ENCODE measurements at regions not wholly inside any gene's neighbourhood (a gene's known extent, or its start where the extent isn't known, plus 50 kb on each side); places are given as distances from the start of the nearest gene placed in this dataset.

DNA sequence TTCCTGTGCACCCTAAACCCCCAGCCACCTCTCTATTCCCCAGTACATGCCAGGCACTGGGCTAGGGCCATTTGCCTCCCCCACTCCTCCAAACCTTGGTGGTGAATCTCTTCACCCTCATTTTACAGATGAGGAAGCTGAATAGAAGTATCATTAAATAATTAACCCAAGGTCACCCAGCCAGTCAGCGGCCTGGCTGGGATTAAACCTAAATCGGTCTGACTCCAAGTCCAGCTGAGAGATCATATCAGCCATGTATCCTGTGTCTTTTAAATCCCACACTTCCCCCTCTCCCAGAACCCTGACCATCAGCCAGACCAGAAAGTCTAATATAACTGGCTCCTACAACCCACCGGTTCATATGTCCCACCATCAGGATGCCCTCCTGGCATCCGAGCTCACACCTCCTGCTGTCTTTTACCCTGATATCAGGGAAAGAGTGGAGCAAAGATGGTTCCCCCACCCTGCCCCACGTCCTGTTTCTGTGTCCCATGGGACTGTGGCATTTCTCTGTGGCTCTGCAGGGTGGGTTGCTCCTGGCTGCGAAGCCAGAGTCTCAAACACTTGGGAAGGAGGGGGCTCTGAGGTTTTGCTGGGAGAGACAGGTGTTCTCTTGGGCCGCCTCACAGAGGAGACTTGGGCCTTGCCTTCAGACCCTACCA, 145.3 kb downstream of the VEGFA start:
- DNase-seq = no peak

DNA sequence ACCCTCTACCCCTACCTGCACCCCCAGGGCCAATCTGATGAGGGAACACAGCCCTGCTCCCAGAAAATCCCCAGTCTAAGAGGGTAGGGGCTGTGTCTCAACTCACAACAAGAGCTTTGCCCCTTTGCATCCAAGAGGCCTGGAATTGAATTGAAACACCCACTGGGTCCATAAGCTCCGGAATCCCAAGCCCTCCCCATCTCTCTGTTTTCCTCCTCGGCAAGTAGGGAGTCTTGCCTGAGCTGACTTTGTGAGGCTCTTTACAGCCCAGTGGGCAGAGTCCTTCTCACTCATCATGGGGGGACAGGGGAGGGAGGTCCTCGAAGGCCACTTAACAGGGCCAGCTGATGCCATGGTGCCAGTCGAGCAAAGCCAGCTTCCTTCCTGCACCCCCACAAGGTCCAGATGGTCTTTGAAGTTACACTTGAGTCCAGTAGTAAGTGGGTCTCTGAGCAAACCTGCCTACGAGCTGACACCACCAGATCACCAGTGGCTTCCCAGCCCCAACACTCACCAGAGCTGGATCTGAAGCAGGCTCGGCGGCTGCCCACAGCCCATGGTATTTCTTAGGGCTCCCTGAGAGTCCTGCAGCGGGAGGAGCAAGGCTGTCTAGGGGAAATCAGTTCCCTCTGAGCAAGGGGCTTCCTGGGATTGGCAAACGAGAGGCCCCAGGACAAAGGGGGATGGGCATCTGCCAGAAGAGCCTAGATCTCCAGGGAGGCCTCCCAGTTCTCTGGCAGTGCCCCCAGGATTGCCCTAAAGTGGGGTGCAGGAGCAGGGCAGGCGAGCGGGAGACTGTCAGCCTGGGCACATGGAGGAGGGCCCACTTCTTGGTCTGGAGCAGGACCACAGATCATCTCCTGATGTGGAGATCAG, 144.5 kb downstream of the VEGFA start:
- no peak for DNase-seq

DNA sequence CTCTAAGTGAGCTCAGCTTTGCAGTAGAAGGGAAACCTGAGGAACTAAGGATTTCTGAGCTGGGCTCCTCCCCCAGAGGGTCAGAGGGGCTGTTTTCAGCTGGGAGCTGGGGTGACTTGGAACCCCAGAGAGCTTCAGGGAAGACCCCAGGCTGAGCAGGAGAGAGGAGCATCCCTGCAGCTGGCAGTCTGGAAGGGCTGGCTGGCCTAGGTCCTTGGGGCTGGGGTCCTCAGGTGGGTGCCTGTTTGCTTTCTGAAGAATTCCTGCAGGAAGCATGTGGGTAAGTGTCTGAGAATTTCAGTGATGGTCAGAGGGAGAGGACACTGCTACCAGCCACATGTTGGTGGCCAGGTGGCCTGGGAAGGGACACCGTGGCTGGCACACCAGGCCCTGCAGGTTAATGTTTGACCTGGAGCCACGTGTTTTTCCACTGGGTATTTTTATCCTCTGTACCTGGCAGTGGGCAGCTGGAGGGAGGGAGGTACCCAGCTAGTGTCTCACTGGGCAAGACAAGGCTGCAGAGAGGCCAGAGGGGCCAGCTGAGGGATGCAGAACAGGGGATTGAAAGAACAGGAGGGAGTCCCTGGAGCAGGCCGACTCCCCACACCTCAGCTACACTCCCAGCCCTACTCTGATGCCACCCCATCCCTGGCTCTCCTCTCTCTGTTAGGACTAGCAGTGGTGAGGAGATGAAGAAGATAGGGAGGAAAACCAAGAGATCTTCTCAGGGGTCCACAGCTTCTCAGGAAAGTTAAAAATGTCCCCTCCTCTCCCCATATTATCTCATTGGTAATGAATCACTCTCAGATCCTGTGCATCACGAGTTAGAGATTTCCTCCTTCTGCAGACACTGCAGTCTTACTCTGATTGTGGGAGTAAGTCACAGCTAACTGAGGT, 143.6 kb downstream of the VEGFA start:
- DNase-seq = no peak

- no peak for DNase-seq
Measured at GRCh38 chr6:43912598-43913371, 142.8 kb downstream of the VEGFA start.

DNA sequence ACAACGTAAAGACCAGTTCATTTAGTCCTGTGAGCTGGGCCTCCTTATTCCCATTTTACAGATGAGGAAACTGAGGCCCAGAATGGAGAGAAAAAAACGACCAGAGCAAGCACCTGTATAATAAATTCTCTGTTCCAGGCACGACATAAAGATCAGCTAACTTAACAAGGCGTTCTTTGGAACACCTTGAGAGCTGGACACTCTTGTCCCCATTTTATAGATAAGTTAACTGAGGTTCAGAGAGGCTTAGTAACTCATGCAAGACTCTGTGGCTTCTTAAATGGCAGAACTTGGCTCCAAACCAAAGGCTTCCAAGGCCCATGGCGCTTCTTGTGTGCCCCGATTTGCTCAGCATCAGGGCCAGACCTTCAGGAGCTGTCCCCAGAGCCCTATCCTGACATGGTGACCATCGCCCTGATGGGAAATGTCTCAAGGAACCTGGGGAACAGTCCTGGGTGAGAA, 142.1 kb downstream of the VEGFA start:
- no peak for DNase-seq

- no peak for DNase-seq
Measured at GRCh38 chr6:43911354-43912115, 141.5 kb downstream of the VEGFA start.

- DNase-seq = no peak
Measured at GRCh38 chr6:43910638-43911353, 140.8 kb downstream of the VEGFA start.

GRCh38 chr6:43910149-43910637, 140.2 kb downstream of the VEGFA start:
- DNase-seq = no peak

DNA sequence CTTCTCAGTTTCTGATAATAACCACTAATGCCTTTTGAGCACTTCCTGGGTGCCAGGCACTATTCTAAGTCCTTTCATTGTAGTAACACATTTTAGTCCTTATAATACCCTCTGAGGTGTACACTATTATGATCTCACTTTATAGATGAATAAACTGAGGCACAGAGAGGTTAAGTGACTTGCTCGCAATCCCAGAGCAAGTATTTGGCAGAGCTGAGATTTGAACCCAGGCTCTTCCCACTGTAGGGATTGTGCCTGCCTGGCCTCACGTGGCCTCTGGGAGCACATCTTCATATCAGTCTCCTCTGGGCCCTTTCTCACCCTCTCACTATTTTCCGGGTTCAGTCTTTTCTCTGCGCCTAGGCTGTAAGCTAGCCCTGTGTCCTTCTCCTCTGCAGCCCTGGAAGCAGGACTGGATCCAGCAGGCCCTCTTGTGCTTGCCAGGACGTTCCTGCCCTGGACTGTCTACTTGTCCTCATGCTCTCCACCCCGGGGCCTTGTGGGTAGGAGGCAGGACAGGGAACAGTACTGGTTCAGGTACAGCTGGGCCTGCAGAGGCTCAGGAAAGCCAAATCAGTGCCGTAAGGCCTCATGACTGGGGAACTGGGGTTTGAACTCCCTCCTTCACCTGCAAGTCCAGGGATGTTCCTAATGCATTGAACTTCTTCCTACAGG, 139.6 kb downstream of the VEGFA start:
- DNase-seq = no peak

DNA sequence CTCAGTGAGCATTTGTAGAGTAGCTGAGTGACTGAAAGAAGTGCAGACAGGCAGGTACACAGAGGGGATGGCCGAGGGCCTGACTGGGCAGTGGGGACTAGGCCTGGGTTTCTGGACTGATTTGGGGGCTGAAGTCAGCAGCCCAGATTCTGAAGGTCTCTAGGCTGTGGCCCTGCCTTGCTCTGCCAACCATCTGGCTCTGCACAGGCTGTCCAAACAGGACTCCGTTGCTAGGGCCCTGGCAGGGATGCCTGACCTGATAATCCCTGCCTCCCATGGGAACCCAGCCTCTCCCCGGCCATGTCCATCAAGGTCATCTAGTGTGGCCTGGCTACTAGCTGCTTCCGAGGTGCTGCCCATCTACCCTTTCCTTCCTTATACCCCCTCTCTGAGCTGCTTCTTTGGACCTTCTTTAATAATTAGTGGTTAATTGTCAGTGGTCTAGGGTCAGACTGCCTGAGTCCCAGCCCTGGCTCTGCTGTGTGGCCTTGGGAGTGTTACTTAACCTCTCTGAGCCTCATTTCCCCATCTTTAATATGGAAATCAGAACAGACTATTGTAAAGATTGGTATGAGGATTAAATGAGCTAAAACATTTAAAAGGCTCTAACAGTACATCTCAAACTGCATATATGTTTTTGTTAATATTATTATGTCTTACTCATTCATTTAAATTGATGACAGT, 137.9 kb downstream of the VEGFA start:
- DNase-seq = no peak

GRCh38 chr6:43907312-43907711, 137.3 kb downstream of the VEGFA start:
- DNase-seq = no peak

DNA sequence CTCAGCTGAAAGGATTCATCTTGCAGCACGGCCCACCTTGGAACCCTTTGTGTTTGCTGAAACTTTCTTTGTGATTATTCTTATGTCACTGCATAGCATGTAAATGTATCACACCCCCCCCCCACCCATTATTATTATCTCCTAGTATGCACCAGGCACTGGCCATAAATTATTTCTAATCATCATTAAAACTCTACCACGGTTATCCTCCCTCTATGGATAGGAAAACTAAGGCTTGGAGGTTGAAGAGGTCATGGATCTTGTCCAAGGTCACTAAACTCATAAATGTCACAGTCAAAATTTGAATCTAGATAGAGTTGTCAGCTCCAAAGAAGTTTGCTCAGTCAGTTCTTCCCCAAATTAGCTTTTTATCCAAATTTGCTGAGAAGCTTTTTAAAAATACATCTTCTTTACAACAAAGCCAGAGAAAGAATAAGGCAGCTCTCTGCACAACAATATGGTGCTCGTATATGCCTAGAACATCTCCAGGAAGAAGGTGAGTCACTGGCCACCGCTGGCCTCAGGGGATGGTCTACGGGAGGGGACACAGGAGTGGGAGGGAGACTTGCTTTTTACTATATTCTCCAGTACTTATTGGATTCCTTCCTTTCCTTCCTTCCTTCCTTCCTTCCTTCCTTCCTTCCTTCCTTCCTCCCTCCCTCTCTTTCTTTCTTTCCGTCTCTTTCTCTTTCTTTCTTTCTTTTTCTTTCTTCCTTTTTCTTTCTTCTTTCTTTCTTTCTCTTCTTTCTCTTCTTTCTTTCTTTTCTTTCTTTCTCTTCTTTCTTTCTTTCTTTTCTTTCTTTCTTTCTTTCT, 134.5 kb downstream of the VEGFA start:
- no peak for DNase-seq

DNA sequence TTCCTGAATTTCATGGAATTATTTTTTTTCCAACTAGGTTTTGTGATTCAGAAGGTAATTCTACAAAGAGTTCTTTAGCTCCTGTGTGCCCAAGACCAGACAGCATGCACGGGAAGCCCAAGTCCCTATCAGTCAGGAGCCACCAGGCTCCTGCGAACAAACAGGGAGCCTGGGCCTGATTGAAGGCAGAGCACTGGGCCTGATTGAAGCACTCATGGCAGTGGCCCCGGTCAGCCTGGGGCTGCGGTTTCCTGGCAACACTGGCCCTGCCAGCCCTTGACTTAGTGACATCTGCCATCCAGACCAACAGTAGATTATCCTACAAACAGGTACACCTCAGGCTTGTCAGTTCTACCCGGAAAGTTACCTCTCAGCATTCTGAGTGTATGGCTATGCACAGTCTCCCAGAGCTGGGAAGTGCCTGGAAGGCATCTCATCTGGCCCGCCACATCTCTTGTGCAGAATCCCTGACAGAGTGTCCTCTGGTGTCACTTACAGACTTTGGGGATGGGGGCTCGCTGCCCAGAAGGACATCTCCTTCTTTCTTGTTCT, 133.8 kb downstream of the VEGFA start:
- no peak for DNase-seq

GRCh38 chr6:43901733-43902230, 131.8 kb downstream of the VEGFA start:
- DNase-seq = no peak

- DNase-seq = no peak
Measured at GRCh38 chr6:43900916-43901732, 131.1 kb downstream of the VEGFA start.

GRCh38 chr6:43900560-43900915, 130.5 kb downstream of the VEGFA start:
- DNase-seq = no peak

GRCh38 chr6:43899830-43900229, 129.8 kb downstream of the VEGFA start:
- DNase-seq = no peak
